ENCODE measurements at regions not wholly inside any gene's neighbourhood (a gene's known extent, or its start where the extent isn't known, plus 50 kb on each side); places are given as distances from the start of the nearest gene placed in this dataset.

DNA sequence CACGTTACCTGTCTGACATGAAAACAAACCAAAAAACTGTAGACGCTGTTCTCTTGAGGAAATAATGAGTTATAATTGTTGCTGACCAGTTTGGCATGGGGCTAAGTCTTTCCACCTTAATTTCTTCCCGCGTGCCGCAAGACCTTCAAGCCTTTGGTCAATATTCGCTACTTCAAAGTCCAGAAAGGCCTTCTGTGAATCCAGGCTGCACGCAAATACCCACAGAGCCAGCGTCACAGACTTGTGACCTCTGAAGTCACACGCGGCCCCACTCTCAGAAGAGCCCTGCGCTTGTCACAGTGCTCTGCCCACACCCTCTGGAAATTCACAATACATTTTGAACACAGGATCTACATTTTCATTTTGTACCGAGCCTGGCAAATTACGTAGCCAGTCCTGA lies 275.2 kb downstream of the SHQ1 start:
- H3K4me2 ChIP-seq: no peak overlapping the region
- H3K4me1 ChIP-seq: no peaks in the 10 kb centered on the region
- H3K36me3 ChIP-seq: no peaks in the 10 kb centered on the region
- H3K27me3 ChIP-seq: no peaks in the 10 kb centered on the region
- H3K4me3 ChIP-seq: no peak overlapping the region
- no peak for TF ChIP-seq Cebpa-rat (IDR thresholded peaks at IDR 0.05)
- H3K27ac ChIP-seq: no peak overlapping the region
- H3K9me3 ChIP-seq: no peaks in the 10 kb centered on the region
- no peak overlapping the region for H3K9ac ChIP-seq
- H4K20me1 ChIP-seq: no peaks in the 10 kb centered on the region

DNA sequence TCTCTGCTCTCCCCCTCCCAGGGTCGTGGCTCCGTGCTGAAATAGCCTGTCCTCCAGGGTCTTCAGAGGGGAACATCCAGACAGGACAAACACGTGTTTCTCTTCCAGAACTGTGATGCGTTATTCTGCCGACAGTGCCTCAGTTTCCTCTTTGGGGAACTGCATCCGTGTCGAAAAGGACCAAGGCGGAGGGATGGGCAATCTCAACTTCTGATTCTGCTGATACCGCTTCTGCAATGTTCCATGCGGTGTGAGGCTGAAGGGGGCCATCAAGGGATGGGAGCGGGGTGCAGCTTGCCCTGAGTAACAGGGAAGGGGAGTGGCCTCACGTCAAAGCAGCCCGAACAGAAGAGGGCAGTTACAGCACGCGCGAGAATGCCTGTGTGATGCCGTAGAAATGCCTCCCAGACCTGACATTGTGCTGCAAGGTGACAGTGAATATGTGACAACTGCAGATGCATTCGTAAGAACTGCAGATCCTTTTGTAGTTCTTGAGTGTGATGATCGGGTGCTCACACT lies 275.7 kb downstream of the SHQ1 start:
- Histone ChIP-seq H3K4me2 (no peak overlapping the region), H3K27me3 (no peaks in the 10 kb centered on the region), H3K4me1 (no peaks in the 10 kb centered on the region), H3K36me3 (no peaks in the 10 kb centered on the region), H3K27ac (no peak overlapping the region), H4K20me1 (no peaks in the 10 kb centered on the region), H3K9ac (no peak overlapping the region), H3K4me3 (no peak overlapping the region), H3K9me3 (no peaks in the 10 kb centered on the region)
- no peak for TF ChIP-seq Cebpa-rat (IDR thresholded peaks at IDR 0.05)

DNA sequence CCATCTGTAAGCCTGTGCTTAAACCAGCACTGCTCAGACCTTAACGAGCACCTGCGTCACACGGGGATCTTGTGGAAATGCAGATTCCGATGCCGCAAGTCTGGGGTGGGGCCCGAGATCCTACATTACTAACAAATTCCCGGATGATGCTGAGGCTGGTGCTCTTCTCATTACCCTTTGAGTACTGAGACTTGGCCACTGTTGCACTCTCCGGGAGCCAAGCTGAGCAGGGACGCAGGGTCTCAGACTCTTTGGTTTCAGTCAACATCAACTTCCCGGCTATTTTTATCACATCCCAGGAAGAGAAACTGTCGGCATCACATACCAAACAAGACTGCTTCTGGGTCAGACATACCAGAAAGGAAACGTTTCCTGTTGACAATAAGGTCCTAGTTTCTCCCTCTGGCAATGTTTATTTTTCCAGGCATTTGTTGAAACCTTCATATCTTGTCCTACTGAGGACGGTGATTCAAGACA lies 276.6 kb downstream of the SHQ1 start:
- Histone ChIP-seq H3K27ac (no peak overlapping the region), H3K4me2 (no peak overlapping the region), H3K4me3 (no peak overlapping the region), H3K27me3 (no peaks in the 10 kb centered on the region), H3K9me3 (no peaks in the 10 kb centered on the region), H3K36me3 (no peaks in the 10 kb centered on the region), H3K4me1 (no peaks in the 10 kb centered on the region), H4K20me1 (no peaks in the 10 kb centered on the region), H3K9ac (no peak overlapping the region)
- no peak for TF ChIP-seq Cebpa-rat (IDR thresholded peaks at IDR 0.05)

DNA sequence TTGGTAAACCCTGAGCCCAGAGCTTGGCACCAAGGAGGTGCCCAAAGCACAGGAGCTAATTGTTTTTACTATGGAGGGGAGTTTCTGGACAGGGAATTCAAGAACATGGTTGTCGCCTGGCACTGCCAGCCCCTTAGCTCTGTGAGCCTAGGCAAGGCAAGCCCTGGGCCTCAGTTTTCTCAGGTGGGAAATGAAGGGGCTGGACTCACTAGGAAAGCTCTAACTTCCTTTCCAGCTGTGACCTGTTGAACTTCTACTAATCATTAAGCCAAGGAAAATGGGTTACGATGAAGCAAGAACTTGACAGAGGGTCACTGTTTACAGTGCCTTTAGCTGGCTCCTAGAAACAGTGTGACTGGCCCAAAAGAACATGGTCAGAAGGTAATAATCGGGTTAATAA lies 277.2 kb downstream of the SHQ1 start:
- Histone ChIP-seq H3K4me2 (no peak overlapping the region), H3K9me3 (no peaks in the 10 kb centered on the region), H3K27ac (no peak overlapping the region), H3K4me3 (no peak overlapping the region), H3K27me3 (no peaks in the 10 kb centered on the region), H3K9ac (no peak overlapping the region), H4K20me1 (no peaks in the 10 kb centered on the region), H3K36me3 (no peaks in the 10 kb centered on the region), H3K4me1 (no peaks in the 10 kb centered on the region)
- no peak for TF ChIP-seq Cebpa-rat (IDR thresholded peaks at IDR 0.05)

DNA sequence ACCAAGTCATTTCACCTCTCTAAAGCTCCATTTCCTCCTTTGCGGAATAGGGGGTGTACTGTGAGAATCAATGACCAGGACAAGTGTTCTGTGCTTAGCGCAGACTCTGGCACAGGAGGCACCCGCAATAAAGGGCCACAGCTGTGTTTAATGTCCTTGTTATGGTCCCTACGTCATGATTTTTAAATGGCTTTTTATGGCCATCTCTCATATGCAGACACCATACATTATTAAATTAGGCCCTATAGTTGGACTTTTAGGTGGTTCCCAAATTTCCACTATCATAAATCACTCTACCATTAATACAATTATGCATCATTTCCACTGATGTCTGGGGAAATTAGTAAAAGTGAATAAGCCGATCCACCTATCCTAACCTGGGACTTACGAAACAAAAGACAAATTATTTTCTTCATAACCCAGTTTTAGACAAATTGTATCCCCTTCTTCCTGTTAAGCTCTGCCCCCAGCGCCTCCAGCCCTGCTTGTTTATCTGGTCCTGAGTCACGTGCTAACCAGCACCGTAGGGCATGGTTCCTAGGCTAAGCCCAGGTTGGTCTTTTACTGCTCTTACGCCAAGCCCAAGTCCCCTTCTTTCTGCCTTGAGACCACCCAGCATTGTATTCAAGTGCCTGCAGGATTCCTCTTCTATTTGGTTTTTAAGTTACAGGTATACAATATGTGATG lies 278.3 kb downstream of the SHQ1 start:
- Histone ChIP-seq H3K27me3 (no peaks in the 10 kb centered on the region), H3K9ac (no peak overlapping the region), H3K4me3 (no peak overlapping the region), H3K9me3 (no peaks in the 10 kb centered on the region), H3K27ac (no peak overlapping the region), H4K20me1 (no peaks in the 10 kb centered on the region), H3K4me2 (no peak overlapping the region), H3K36me3 (no peaks in the 10 kb centered on the region), H3K4me1 (no peaks in the 10 kb centered on the region)
- TF ChIP-seq Cebpa-rat (IDR thresholded peaks at IDR 0.05): no peak

DNA sequence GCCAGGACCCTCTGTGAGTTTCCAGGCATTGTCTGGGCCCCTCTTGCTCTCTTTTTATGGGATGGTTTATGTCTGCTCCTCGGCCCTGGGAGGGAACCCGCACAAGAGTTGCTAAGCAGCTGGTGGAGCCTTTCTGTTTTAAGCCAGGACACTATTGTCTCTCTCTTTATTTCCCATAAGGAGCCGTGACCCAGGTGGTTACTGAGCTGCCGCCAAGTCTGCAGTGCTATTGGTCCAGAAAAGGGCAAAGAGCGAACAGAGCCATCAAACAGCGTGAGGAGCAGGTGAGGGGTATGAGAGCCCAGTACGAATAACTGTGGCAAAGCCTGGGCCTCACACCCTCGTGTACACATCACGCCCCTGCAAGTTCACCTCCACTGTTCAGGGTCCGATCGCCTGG lies 280.2 kb downstream of the SHQ1 start:
- H3K36me3 ChIP-seq: no peaks in the 10 kb centered on the region
- H3K27me3 ChIP-seq: no peaks in the 10 kb centered on the region
- H3K9me3 ChIP-seq: no peaks in the 10 kb centered on the region
- H3K9ac ChIP-seq: no peak overlapping the region
- H3K4me3 ChIP-seq: no peak overlapping the region
- no peaks in the 10 kb centered on the region for H3K4me1 ChIP-seq
- H4K20me1 ChIP-seq: no peaks in the 10 kb centered on the region
- no peak overlapping the region for H3K4me2 ChIP-seq
- TF ChIP-seq Cebpa-rat (IDR thresholded peaks at IDR 0.05): no peak
- no peak overlapping the region for H3K27ac ChIP-seq

DNA sequence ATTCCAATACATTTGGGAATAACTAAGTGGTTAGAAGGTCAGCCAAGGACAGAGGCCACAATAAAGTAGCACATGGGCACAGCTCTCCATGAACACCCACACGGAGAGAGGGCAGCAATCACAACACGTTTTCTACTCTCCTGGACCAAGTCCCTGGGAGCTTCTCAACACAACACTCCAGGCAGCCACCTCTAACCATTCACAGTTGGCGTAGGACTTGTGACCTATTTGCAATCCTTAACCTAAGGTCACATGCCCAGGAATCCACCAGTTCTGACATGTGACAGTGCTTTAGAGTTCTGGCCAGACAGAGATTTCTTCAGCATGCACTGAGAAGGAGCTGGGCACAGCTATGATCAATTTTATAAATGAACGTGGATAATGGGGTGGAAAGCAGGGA lies 280.8 kb downstream of the SHQ1 start:
- Histone ChIP-seq H3K4me1 (no peaks in the 10 kb centered on the region), H3K9ac (no peak overlapping the region), H3K27ac (no peak overlapping the region), H3K4me2 (no peak overlapping the region), H3K27me3 (no peaks in the 10 kb centered on the region), H4K20me1 (no peaks in the 10 kb centered on the region), H3K36me3 (no peaks in the 10 kb centered on the region), H3K4me3 (no peak overlapping the region), H3K9me3 (no peaks in the 10 kb centered on the region)
- TF ChIP-seq Cebpa-rat (IDR thresholded peaks at IDR 0.05): no peak

DNA sequence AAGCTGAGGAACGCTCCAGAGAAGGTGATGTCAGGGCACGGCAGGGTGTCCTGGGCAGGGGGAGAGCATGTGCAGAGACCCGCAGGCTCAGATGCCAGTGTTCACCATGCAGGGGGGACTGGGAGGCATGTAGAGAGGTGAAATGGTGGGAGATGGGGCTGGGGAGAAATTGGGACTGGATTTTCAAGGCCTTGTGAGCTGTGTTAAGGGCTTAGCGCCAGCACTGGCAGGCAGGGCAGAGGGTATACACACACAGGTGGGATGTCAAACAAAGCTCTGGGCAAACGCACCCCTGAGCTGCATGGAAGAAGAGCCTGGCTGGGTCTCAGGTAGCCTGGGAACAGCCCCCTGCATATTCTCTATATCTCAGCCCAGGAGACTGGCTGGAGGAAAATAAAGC lies 282.7 kb downstream of the SHQ1 start:
- TF ChIP-seq Cebpa-rat (IDR thresholded peaks at IDR 0.05): no peak
- Histone ChIP-seq H3K9me3 (no peaks in the 10 kb centered on the region), H3K27me3 (no peaks in the 10 kb centered on the region), H3K4me2 (no peak overlapping the region), H3K36me3 (no peaks in the 10 kb centered on the region), H4K20me1 (no peaks in the 10 kb centered on the region), H3K4me3 (no peak overlapping the region), H3K9ac (no peak overlapping the region), H3K4me1 (no peaks in the 10 kb centered on the region), H3K27ac (no peak overlapping the region)

DNA sequence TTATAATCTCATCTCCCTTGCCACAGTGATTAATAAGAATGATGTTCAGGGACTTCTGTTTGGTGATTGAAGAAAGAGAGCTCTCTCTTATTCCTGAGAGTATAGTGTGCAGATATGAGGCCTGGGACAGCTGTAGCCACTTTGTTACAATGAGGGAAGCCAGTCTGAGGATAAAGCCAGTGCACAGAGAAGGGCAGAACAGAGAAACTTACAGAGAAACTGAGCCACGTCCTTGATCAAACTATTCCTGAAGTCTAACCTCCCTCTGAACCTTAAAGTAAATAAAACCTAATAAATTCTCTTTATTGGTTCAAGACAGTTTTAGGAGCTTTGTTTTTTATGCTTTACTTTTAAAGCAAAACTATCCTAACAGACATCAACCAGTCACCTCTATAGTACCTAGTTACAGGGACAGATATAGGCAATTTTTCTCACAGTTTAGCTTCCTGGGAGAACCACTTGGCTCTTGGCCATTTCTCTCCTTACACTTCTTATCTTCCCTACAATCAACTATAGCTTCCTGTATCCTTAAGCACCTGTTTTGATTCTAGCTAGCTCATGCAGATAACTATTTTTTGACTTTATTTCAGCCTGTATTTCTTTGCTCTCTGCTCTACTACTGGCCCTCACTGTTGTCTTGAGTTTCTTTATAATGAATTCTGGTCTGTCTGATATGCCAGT lies 284.4 kb downstream of the SHQ1 start:
- no peak for TF ChIP-seq Cebpa-rat (IDR thresholded peaks at IDR 0.05)
- Histone ChIP-seq H3K9me3 (no peaks in the 10 kb centered on the region), H3K9ac (no peak overlapping the region), H3K36me3 (no peaks in the 10 kb centered on the region), H3K27ac (no peak overlapping the region), H3K27me3 (no peaks in the 10 kb centered on the region), H3K4me1 (no peaks in the 10 kb centered on the region), H4K20me1 (no peaks in the 10 kb centered on the region), H3K4me2 (no peak overlapping the region), H3K4me3 (no peak overlapping the region)

DNA sequence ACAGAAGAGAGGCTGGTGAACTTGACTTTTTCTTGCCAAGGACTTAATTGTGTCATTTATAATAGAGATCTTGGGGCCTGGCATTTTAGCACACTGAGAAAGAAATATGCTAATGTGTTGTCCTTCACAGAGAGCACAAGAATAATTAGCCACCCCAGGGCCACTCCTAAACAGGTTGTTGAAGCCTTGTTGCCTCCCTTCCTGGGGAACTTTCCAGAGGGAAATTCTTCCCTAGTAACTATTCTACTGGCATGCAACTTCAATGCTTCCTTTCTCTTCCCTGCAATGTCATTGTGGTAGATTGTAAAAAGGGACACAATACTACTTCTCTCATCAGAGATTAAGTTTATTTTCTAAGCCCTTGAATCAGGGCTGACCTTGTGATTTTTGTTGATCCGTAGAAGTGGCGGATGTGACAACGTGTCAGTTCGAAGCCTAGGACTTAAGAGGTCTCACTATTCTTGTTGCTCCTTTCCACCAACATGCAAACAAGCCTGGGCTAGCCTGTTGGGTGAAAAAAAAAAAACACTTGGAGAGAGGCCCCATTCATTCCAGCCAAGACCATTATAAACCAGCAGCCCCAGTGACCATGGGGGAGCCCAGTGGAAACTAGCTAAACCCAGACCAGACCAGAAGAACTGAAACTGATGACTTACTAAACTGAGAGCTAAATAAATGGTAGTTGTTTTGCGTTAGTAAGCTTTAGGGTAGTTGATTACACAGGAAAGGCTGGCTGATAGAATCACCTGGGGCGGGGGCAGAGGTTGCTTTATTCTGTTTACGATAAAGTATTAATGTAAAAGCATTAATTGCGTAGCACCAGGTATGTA lies 287.2 kb downstream of the SHQ1 start:
- Histone ChIP-seq H3K4me2 (no peak overlapping the region), H3K27ac (no peak overlapping the region), H3K4me1 (no peaks in the 10 kb centered on the region), H3K27me3 (no peaks in the 10 kb centered on the region), H3K9me3 (peaks cover 4% of the 10 kb centered on the region; the same call in 1 of the 2 replicates), H3K9ac (no peak overlapping the region), H4K20me1 (no peaks in the 10 kb centered on the region), H3K4me3 (no peak overlapping the region), H3K36me3 (no peaks in the 10 kb centered on the region)
- no peak for TF ChIP-seq Cebpa-rat (IDR thresholded peaks at IDR 0.05)

Measured in BLaER1 (cell line).